Fibroblast of lung (primary cell): ENCODE measurements at regions not wholly inside any gene's neighbourhood (a gene's known extent, or its start where the extent isn't known, plus 50 kb on each side); places are given as distances from the start of the nearest gene placed in this dataset.

Source experiments
- EZH2 ChIP-seq: IDR thresholded peaks from 2 replicates; pipeline ENCODE4 v1.5.1; 2012; ENCODE audit warnings: low read length, control low read depth, mild to moderate bottlenecking; ENCODE audit errors: missing control alignments
- TF ChIP-seq, protein P1 (sequence below), 2 donors: IDR thresholded peaks in 1 of 2; conservative IDR thresholded peaks in 1 of 2; 1 replicate in 1 of 2; 2 replicates in 1 of 2; pipeline ENCODE4 v1.5.1; 2011 to 2012; ENCODE audit warnings: low read length in 2 of 2, control low read depth in 1 of 2, inconsistent platforms in 1 of 2, low read depth in 1 of 2, mild to moderate bottlenecking in 1 of 2

DNA sequence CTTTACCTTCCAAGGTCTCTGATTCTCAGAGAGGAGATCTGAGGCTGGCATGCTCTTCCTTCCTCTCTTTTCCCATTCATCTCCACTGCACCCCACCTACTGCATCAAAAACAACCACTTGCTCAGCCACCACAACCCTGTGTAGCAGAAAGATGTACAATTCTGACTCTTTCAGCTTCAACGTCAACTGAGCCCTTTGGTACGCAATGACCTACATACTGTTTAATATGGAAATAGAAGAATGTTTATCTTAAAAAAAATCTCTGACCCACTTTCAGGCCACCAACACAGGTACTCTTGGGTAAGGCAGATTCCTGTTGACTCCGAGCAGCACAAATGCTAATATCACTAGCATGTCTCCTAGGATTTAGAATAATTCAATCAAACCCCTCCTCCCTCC lies 76.2 kb upstream of the AFF3 start:
- TF ChIP-seq, protein P1, sequence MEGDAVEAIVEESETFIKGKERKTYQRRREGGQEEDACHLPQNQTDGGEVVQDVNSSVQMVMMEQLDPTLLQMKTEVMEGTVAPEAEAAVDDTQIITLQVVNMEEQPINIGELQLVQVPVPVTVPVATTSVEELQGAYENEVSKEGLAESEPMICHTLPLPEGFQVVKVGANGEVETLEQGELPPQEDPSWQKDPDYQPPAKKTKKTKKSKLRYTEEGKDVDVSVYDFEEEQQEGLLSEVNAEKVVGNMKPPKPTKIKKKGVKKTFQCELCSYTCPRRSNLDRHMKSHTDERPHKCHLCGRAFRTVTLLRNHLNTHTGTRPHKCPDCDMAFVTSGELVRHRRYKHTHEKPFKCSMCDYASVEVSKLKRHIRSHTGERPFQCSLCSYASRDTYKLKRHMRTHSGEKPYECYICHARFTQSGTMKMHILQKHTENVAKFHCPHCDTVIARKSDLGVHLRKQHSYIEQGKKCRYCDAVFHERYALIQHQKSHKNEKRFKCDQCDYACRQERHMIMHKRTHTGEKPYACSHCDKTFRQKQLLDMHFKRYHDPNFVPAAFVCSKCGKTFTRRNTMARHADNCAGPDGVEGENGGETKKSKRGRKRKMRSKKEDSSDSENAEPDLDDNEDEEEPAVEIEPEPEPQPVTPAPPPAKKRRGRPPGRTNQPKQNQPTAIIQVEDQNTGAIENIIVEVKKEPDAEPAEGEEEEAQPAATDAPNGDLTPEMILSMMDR (conservative IDR thresholded peaks at IDR 0.05 in 1 of 2, IDR thresholded peaks at IDR 0.05 in 1 of 2; ENCODE audit: low read depth in 1 of 2, low read length in 2 of 2) = no peak
- no peak for TF ChIP-seq EZH2
